Panc1 (cell line): ENCODE measurements at regions not wholly inside any gene's neighbourhood (a gene's known extent, or its start where the extent isn't known, plus 50 kb on each side); places are given as distances from the start of the nearest gene placed in this dataset.

Experiments used
- ATAC-seq: fragments of 200-7000 bp; cut with Tn5 transposase; 2 replicates; pipeline ENCODE4 v1.9.1; 2020; ENCODE audit warnings: mild to moderate bottlenecking, moderate library complexity
- BruUV-seq: library from RNA; stranded (reverse); fragments of 400-500 nt; replicated peaks from 2 replicates; lab custom pipeline; 2021; lab: Mats Ljungman, UMichigan
- CTCF ChIA-PET: fragments of 300-600 bp; sonication (Branson Sonifier 250); formaldehyde crosslinking; loops from one replicate; lab custom pipeline; 2022; ENCODE audit warnings: antibody characterized with exemption; lab: Charles Lee
- POLR2A ChIA-PET: fragments of 300-600 bp; sonication (Branson Sonifier 250); formaldehyde crosslinking; loops from one replicate; lab custom pipeline; 2022; ENCODE audit warnings: antibody characterized with exemption; lab: Charles Lee
- DNase-seq: peaks from one replicate; pipeline ENCODE4 v3.0.0-alpha.2; 2010; ENCODE audit warnings: low read depth, low spot score
- H3K27ac ChIP-seq: 2 replicates; pipeline ENCODE4 v1.5.1; 2011; ENCODE audit warnings: mild to moderate bottlenecking, low read length, inconsistent platforms
- H3K27me3 ChIP-seq: fragments of 200-500 bp; sonication (Bioruptor generic); 2 replicates; pipeline ENCODE4 v1.6.0; 2014; ENCODE audit warnings: low read length, inconsistent platforms; ENCODE audit not compliant: control insufficient read depth, insufficient read depth
- H3K36me3 ChIP-seq: fragments of 200-500 bp; sonication (Bioruptor generic); 2 replicates; pipeline ENCODE4 v1.5.1; 2014; ENCODE audit warnings: inconsistent platforms, mild to moderate bottlenecking, low read length, moderate library complexity; ENCODE audit not compliant: control insufficient read depth, insufficient read depth
- H3K4me1 ChIP-seq: 2 replicates; pipeline ENCODE4 v1.5.1; 2011; ENCODE audit warnings: inconsistent platforms, mild to moderate bottlenecking, low read length, moderate library complexity; ENCODE audit not compliant: control insufficient read depth, insufficient read depth
- H3K4me3 ChIP-seq, 2 experiments: 2 replicates each; pipeline ENCODE4 v1.5.1; 2011 to 2012; ENCODE audit warnings: low read depth in 2 of 2, low read length in 2 of 2, mild to moderate bottlenecking in 2 of 2, inconsistent platforms in 1 of 2, moderate library complexity in 1 of 2
- H3K9me3 ChIP-seq: fragments of 200-500 bp; sonication (Bioruptor generic); 2 replicates; pipeline ENCODE4 v1.5.1; 2014; ENCODE audit warnings: low read depth, mild to moderate bottlenecking, inconsistent platforms, low read length, moderate library complexity; ENCODE audit not compliant: control insufficient read depth, insufficient read depth
- CTCF ChIP-seq: fragments of 450-650 bp; IDR thresholded peaks from 2 replicates; pipeline ENCODE4 v1.5.1; 2017; ENCODE audit warnings: mild to moderate bottlenecking
- POLR2AphosphoS5 ChIP-seq: IDR thresholded peaks from 2 replicates; pipeline ENCODE4 v1.6.1; 2012; ENCODE audit warnings: mild to moderate bottlenecking, low read depth, low read length, moderate library complexity
- SIN3A ChIP-seq: IDR thresholded peaks from 2 replicates; pipeline ENCODE4 v1.6.1; 2012; ENCODE audit warnings: low read depth, mild to moderate bottlenecking, low read length, moderate library complexity, borderline replicate concordance; ENCODE audit not compliant: insufficient read depth
- TCF7L2 ChIP-seq: IDR thresholded peaks from 2 replicates; pipeline ENCODE4 v1.6.1; 2011; ENCODE audit warnings: mild to moderate bottlenecking, low read depth, low read length, inconsistent platforms
- in situ Hi-C: cut with HindIII; loops from 2 replicates; pipeline ENCODE4 v1.10.0; 2016; ENCODE audit warnings: low sequenced_read_pairs, low pct_unique_long_range_greater_than_20kb
- intact Hi-C: fragments of 100-400 bp; cut with micrococcal nuclease; formaldehyde crosslinking; loops from one replicate; pipeline ENCODE4 v1.10.0; 2022; ENCODE audit not compliant: unreplicated experiment
- TF ChIP-seq, protein P1 (sequence below), 2 experiments: IDR thresholded peaks; 2 replicates each; pipeline ENCODE4 v1.6.1; 2011 to 2012; ENCODE audit warnings: low read depth in 2 of 2, control low read depth in 1 of 2, low read length in 1 of 2, mild to moderate bottlenecking in 1 of 2, moderate library complexity in 1 of 2; ENCODE audit not compliant: insufficient read depth in 1 of 2

- H3K9me3 ChIP-seq, result no peaks in the 10 kb centered on the region
- ATAC-seq (no peak), DNase-seq (no peak)
- H3K36me3 ChIP-seq, result no peaks in the 10 kb centered on the region
- no peaks in the 10 kb centered on the region for H3K4me1 ChIP-seq
- BruUV-seq, result no TSS peak
- H3K27ac ChIP-seq, result no peak overlapping the region
- ChIA-PET POLR2A (no interaction called here), CTCF (no interaction called here)
- in situ Hi-C loops (no loop called here), intact Hi-C loops (no loop called here)
- TF ChIP-seq POLR2AphosphoS5 (no peak), CTCF (no peak), TCF7L2 (no peak), SIN3A (no peak)
- TF ChIP-seq, protein P1, sequence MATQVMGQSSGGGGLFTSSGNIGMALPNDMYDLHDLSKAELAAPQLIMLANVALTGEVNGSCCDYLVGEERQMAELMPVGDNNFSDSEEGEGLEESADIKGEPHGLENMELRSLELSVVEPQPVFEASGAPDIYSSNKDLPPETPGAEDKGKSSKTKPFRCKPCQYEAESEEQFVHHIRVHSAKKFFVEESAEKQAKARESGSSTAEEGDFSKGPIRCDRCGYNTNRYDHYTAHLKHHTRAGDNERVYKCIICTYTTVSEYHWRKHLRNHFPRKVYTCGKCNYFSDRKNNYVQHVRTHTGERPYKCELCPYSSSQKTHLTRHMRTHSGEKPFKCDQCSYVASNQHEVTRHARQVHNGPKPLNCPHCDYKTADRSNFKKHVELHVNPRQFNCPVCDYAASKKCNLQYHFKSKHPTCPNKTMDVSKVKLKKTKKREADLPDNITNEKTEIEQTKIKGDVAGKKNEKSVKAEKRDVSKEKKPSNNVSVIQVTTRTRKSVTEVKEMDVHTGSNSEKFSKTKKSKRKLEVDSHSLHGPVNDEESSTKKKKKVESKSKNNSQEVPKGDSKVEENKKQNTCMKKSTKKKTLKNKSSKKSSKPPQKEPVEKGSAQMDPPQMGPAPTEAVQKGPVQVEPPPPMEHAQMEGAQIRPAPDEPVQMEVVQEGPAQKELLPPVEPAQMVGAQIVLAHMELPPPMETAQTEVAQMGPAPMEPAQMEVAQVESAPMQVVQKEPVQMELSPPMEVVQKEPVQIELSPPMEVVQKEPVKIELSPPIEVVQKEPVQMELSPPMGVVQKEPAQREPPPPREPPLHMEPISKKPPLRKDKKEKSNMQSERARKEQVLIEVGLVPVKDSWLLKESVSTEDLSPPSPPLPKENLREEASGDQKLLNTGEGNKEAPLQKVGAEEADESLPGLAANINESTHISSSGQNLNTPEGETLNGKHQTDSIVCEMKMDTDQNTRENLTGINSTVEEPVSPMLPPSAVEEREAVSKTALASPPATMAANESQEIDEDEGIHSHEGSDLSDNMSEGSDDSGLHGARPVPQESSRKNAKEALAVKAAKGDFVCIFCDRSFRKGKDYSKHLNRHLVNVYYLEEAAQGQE (IDR thresholded peaks at IDR 0.05; ENCODE audit: insufficient read depth in 1 of 2, low read depth in 2 of 2, low read length in 1 of 2), result no peak
- H3K27me3 ChIP-seq, result no peaks in the 10 kb centered on the region
- H3K4me3 ChIP-seq, result no peak overlapping the region
Observed at GRCh38 chrX:40373641-40374040, 207.1 kb upstream of the ATP6AP2 start.

DNA sequence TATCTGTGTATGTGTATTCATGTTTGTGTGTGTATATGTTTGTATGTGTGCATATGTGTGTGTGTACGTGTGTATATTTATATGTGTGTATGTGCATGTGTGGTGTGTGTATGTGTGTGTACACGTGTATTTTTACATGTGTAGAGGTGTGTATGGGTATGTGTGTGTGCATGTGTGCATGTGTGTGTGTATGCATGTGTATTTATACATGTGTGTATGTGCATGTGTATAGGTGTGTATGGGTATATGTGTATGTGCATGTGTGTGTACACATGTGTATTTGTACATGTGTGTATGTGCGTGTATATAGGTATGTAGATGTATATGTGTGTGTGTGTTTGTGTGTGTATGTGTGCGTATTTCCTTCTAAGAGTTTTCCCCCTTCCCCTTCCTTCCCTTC, 207.7 kb upstream of the ATP6AP2 start:
- H3K27ac ChIP-seq, result no peak overlapping the region
- DNase-seq (no peak), ATAC-seq (no peak)
- POLR2A ChIA-PET, result no interaction called here
- no peaks in the 10 kb centered on the region for H3K4me1 ChIP-seq
- CTCF ChIA-PET, result no interaction called here
- TF ChIP-seq CTCF, result no peak
- TF ChIP-seq SIN3A, result no peak
- TF ChIP-seq, protein P1 (IDR thresholded peaks at IDR 0.05; ENCODE audit: insufficient read depth in 1 of 2, low read depth in 2 of 2, low read length in 1 of 2), result no peak
- no peak for TF ChIP-seq POLR2AphosphoS5
- no peak for TF ChIP-seq TCF7L2
- BruUV-seq, result no TSS peak
- no peaks in the 10 kb centered on the region for H3K27me3 ChIP-seq
- no peak overlapping the region for H3K4me3 ChIP-seq
- no peaks in the 10 kb centered on the region for H3K36me3 ChIP-seq
- in situ Hi-C loops (no loop called here), intact Hi-C loops (no loop called here)
- no peaks in the 10 kb centered on the region for H3K9me3 ChIP-seq
